Activated CD4-positive, alpha-beta memory T cell treated with anti-CD3 and anti-CD28 coated beads, Interleukin-2, amount 10 ng/mL, durations not matched to agents 7 days and 5 days (primary cell): ENCODE measurements at regions not wholly inside any gene's neighbourhood (a gene's known extent, or its start where the extent isn't known, plus 50 kb on each side); places are given as distances from the start of the nearest gene placed in this dataset.

Source experiments
- CTCF ChIA-PET: fragments of 350-600 bp; sonication (Branson Sonifier 250); formaldehyde crosslinking; loops from one replicate; lab custom pipeline; 2021; ENCODE audit warnings: antibody characterized with exemption, inconsistent platforms; lab: Charles Lee
- POLR2A ChIA-PET: fragments of 350-600 bp; sonication (Branson Sonifier 250); formaldehyde crosslinking; loops from one replicate; lab custom pipeline; 2021; ENCODE audit warnings: antibody characterized with exemption; lab: Charles Lee
- DNase-seq: peaks from one replicate; pipeline ENCODE4 v3.0.0-alpha.2; 2020
- H3K27ac Mint-ChIP-seq: one replicate; pipeline ENCODE4 v1.8.0; 2021; ENCODE audit warnings: mild to moderate bottlenecking, mixed read lengths
- H3K27me3 Mint-ChIP-seq: one replicate; pipeline ENCODE4 v1.8.0; 2021; ENCODE audit warnings: mixed read lengths
- H3K36me3 Mint-ChIP-seq: one replicate; pipeline ENCODE4 v1.8.0; 2021; ENCODE audit warnings: low read depth, mixed read lengths
- H3K4me1 Mint-ChIP-seq: one replicate; pipeline ENCODE4 v1.8.0; 2021; ENCODE audit warnings: mixed read lengths
- H3K4me3 Mint-ChIP-seq: one replicate; pipeline ENCODE4 v1.8.0; 2021; ENCODE audit warnings: mild to moderate bottlenecking, mixed read lengths
- H3K9me3 Mint-ChIP-seq: one replicate; pipeline ENCODE4 v1.8.0; 2021; ENCODE audit warnings: mixed read lengths

- no peak for DNase-seq
- ChIA-PET CTCF (interaction anchor here (1.0 to 2.3 kb wide), 7 partner anchors 13 to 132 kb away, joined by 3 to 19 read pairs (median 4); no protein-coding TSS in a partner anchor), POLR2A (interaction anchor here (0.8 to 7.4 kb wide), 4 partner anchors 13 to 52 kb away, joined by 3 to 185 read pairs (median 6); partner anchors contain the start of gene RIPOR2)
- no peak overlapping the region for H3K27ac Mint-ChIP-seq
- no peak overlapping the region for H3K4me3 Mint-ChIP-seq
- H3K4me1 Mint-ChIP-seq, result peaks cover 51% of the 10 kb centered on the region
- H3K36me3 Mint-ChIP-seq, result peaks cover 35% of the 10 kb centered on the region
- no peaks in the 10 kb centered on the region for H3K27me3 Mint-ChIP-seq
- peaks cover 19% of the 10 kb centered on the region for H3K9me3 Mint-ChIP-seq
Measured at GRCh38 chr6:24987446-24988115, 51.8 kb upstream of the RIPOR2 start.

GRCh38 chr6:24988562-24988961 is 52.8 kb upstream of the RIPOR2 start:
- Mint-ChIP-seq H3K4me3 (no peak overlapping the region), H3K27ac (no peak overlapping the region), H3K9me3 (peaks cover 26% of the 10 kb centered on the region), H3K4me1 (peaks cover 50% of the 10 kb centered on the region), H3K36me3 (peaks cover 43% of the 10 kb centered on the region), H3K27me3 (no peaks in the 10 kb centered on the region)
- POLR2A ChIA-PET, result interaction anchor here (1.5 to 7.4 kb wide), 2 partner anchors 17 to 53 kb away, joined by 5 to 185 read pairs; partner anchors contain the start of gene RIPOR2
- no peak for DNase-seq
- CTCF ChIA-PET, result interaction anchor here (1.1 to 2.3 kb wide), 6 partner anchors 14 to 133 kb away, joined by 3 to 19 read pairs (median 4); no protein-coding TSS in a partner anchor

GRCh38 chr6:24990236-24990845 is 54.6 kb upstream of the RIPOR2 start:
- H3K27ac Mint-ChIP-seq, result no peak overlapping the region
- peaks cover 46% of the 10 kb centered on the region for H3K4me1 Mint-ChIP-seq
- ChIA-PET CTCF (interaction anchor here (0.5 to 5.7 kb wide), 22 partner anchors 8 to 242 kb away, joined by 3 to 194 read pairs (median 20); partner anchors contain the start of gene RIPOR2), POLR2A (interaction anchor here (1.1 to 7.4 kb wide), 13 partner anchors 11 to 134 kb away, joined by 3 to 185 read pairs (median 19); partner anchors contain the start of gene RIPOR2)
- no peaks in the 10 kb centered on the region for H3K27me3 Mint-ChIP-seq
- H3K4me3 Mint-ChIP-seq, result no peak overlapping the region
- no peak for DNase-seq
- H3K36me3 Mint-ChIP-seq, result peaks cover 57% of the 10 kb centered on the region
- H3K9me3 Mint-ChIP-seq, result peaks cover 32% of the 10 kb centered on the region

- Mint-ChIP-seq H3K27ac (peak overlapping the region; percentile 67), H3K4me1 (peaks cover 42% of the 10 kb centered on the region), H3K4me3 (no peak overlapping the region), H3K9me3 (peaks cover 34% of the 10 kb centered on the region), H3K27me3 (no peaks in the 10 kb centered on the region), H3K36me3 (peaks cover 55% of the 10 kb centered on the region)
- ChIA-PET POLR2A (interaction anchor here (0.6 to 7.4 kb wide), 38 partner anchors 9 to 216 kb away, joined by 3 to 185 read pairs (median 6); partner anchors contain the start of gene RIPOR2), CTCF (interaction anchor here (0.6 to 5.7 kb wide), 51 partner anchors 9 to 212 kb away, joined by 3 to 194 read pairs (median 6); partner anchors contain the start of gene RIPOR2)
- no peak for DNase-seq
Measured at GRCh38 chr6:24990944-24991809, 55.4 kb upstream of the RIPOR2 start.

- ChIA-PET POLR2A (interaction anchor here (0.6 to 7.4 kb wide), 38 partner anchors 10 to 217 kb away, joined by 3 to 185 read pairs (median 6); partner anchors contain the start of genes GMNN and RIPOR2), CTCF (interaction anchor here (0.6 to 5.7 kb wide), 52 partner anchors 9 to 303 kb away, joined by 3 to 194 read pairs (median 6); partner anchors contain the start of gene RIPOR2)
- DNase-seq, result peak; percentile 81
- H3K9me3 Mint-ChIP-seq, result peaks cover 33% of the 10 kb centered on the region
- peaks cover 53% of the 10 kb centered on the region for H3K36me3 Mint-ChIP-seq
- H3K27ac Mint-ChIP-seq, result peak overlapping the region; percentile 67
- H3K4me1 Mint-ChIP-seq, result peaks cover 44% of the 10 kb centered on the region
- H3K4me3 Mint-ChIP-seq, result no peak overlapping the region
- H3K27me3 Mint-ChIP-seq, result no peaks in the 10 kb centered on the region
Measured at GRCh38 chr6:24991810-24992467, 56.2 kb upstream of the RIPOR2 start.

GRCh38 chr6:24994812-24995211 is 59.1 kb upstream of the RIPOR2 start:
- H3K4me3 Mint-ChIP-seq, result no peak overlapping the region
- H3K4me1 Mint-ChIP-seq, result peaks cover 52% of the 10 kb centered on the region
- no peaks in the 10 kb centered on the region for H3K27me3 Mint-ChIP-seq
- H3K36me3 Mint-ChIP-seq, result peaks cover 48% of the 10 kb centered on the region
- CTCF ChIA-PET, result interaction anchor here (0.6 to 5.7 kb wide), 9 partner anchors 23 to 139 kb away, joined by 3 to 73 read pairs (median 5); no protein-coding TSS in a partner anchor
- POLR2A ChIA-PET, result interaction anchor here (0.8 to 1.8 kb wide), 5 partner anchors 10 to 96 kb away, joined by 3 to 4 read pairs (median 4); no protein-coding TSS in a partner anchor
- DNase-seq, result no peak
- H3K27ac Mint-ChIP-seq, result no peak overlapping the region
- peaks cover 21% of the 10 kb centered on the region for H3K9me3 Mint-ChIP-seq

- Mint-ChIP-seq H3K4me3 (no peak overlapping the region), H3K4me1 (peaks cover 54% of the 10 kb centered on the region), H3K36me3 (peaks cover 52% of the 10 kb centered on the region), H3K9me3 (peaks cover 21% of the 10 kb centered on the region), H3K27me3 (no peaks in the 10 kb centered on the region), H3K27ac (no peak overlapping the region)
- ChIA-PET CTCF (interaction anchor here (0.6 to 2.0 kb wide), 8 partner anchors 10 to 140 kb away, joined by 3 to 9 read pairs (median 4); no protein-coding TSS in a partner anchor), POLR2A (interaction anchor here (0.8 to 1.8 kb wide), 3 partner anchors 11 to 21 kb away, joined by 3 to 4 read pairs (median 4); no protein-coding TSS in a partner anchor)
- DNase-seq, result no peak
Measured at GRCh38 chr6:24995270-24995669, 59.5 kb upstream of the RIPOR2 start.

- Mint-ChIP-seq H3K36me3 (peaks cover 56% of the 10 kb centered on the region), H3K27ac (peak overlapping the region; percentile 23), H3K9me3 (peaks cover 21% of the 10 kb centered on the region), H3K27me3 (no peaks in the 10 kb centered on the region), H3K4me1 (peaks cover 47% of the 10 kb centered on the region), H3K4me3 (no peak overlapping the region)
- ChIA-PET POLR2A (interaction anchor here (1.2 kb wide), 1 partner anchor 10 kb away, joined by 9 read pairs; no protein-coding TSS in a partner anchor), CTCF (interaction anchor here (1.0 to 1.2 kb wide), 2 partner anchors 9 to 21 kb away, joined by 4 read pairs; no protein-coding TSS in a partner anchor)
- no peak for DNase-seq
Measured at GRCh38 chr6:24996269-24996836, 60.6 kb upstream of the RIPOR2 start.

GRCh38 chr6:24997231-24997630 is 61.5 kb upstream of the RIPOR2 start:
- Mint-ChIP-seq H3K4me1 (peaks cover 39% of the 10 kb centered on the region), H3K9me3 (peaks cover 18% of the 10 kb centered on the region), H3K36me3 (peaks cover 53% of the 10 kb centered on the region), H3K27me3 (no peaks in the 10 kb centered on the region), H3K27ac (no peak overlapping the region), H3K4me3 (no peak overlapping the region)
- no peak for DNase-seq
- ChIA-PET POLR2A (interaction anchor here (0.8 kb wide), 1 partner anchor 9 kb away, joined by 5 read pairs; no protein-coding TSS in a partner anchor), CTCF (no interaction called here)

GRCh38 chr6:24997905-24998304 is 62.1 kb upstream of the RIPOR2 start:
- H3K27ac Mint-ChIP-seq, result no peak overlapping the region
- peaks cover 42% of the 10 kb centered on the region for H3K4me1 Mint-ChIP-seq

More at GRCh38 chr6:24997905-24998304, 62.1 kb upstream of the RIPOR2 start:
- Mint-ChIP-seq H3K9me3 (peaks cover 18% of the 10 kb centered on the region), H3K27me3 (no peaks in the 10 kb centered on the region), H3K36me3 (peaks cover 49% of the 10 kb centered on the region), H3K4me3 (no peak overlapping the region)
- CTCF ChIA-PET, result no interaction called here
- POLR2A ChIA-PET, result interaction anchor here (0.8 kb wide), 1 partner anchor 8 kb away, joined by 5 read pairs; no protein-coding TSS in a partner anchor
- DNase-seq, result no peak
